Skin epidermis (tissue), 12 donors: ENCODE measurements at regions not wholly inside any gene's neighbourhood (a gene's known extent, or its start where the extent isn't known, plus 50 kb on each side); places are given as distances from the start of the nearest gene placed in this dataset.

Source experiments
- H3K27ac ChIP-seq, 21 experiments: fragments of 200-600 bp; sonication (generic) in 11 of 21; one replicate each; pipeline ENCODE4 v1.5.0; 2020; ENCODE audit warnings: mild to moderate bottlenecking in 3 of 21, inconsistent platforms in 2 of 21, moderate library complexity in 2 of 21
- H3K4me3 ChIP-seq, 7 experiments: fragments of 200-600 bp; sonication (generic) in 2 of 7; one replicate each; pipeline ENCODE4 v1.5.0; 2020; ENCODE audit warnings: inconsistent platforms in 2 of 7, mild to moderate bottlenecking in 2 of 7, moderate library complexity in 1 of 7

GRCh38 chr1:5649795-5650194 is 342.4 kb downstream of the NPHP4 start:
- H3K4me3 ChIP-seq = no peak overlapping the region
- H3K27ac ChIP-seq = no peak overlapping the region

- H3K27ac ChIP-seq = no peak overlapping the region
- H3K4me3 ChIP-seq = no peak overlapping the region
Measured at GRCh38 chr1:5649166-5649551, 343.1 kb downstream of the NPHP4 start.

- no peak overlapping the region for H3K4me3 ChIP-seq
- H3K27ac ChIP-seq = no peak overlapping the region
Measured at GRCh38 chr1:5648410-5649165, 343.6 kb downstream of the NPHP4 start.

GRCh38 chr1:5647234-5647633 is 345.0 kb downstream of the NPHP4 start:
- no peak overlapping the region for H3K27ac ChIP-seq

GRCh38 chr1:5646486-5647149 is 345.6 kb downstream of the NPHP4 start:
- H3K4me3 ChIP-seq = no peak overlapping the region
- no peak overlapping the region for H3K27ac ChIP-seq

More at GRCh38 chr1:5647234-5647633, 345.0 kb downstream of the NPHP4 start:
- no peak overlapping the region for H3K4me3 ChIP-seq

- H3K27ac ChIP-seq = no peak overlapping the region
- H3K4me3 ChIP-seq = no peak overlapping the region
Measured at GRCh38 chr1:5645929-5646328, 346.3 kb downstream of the NPHP4 start.

GRCh38 chr1:5645135-5645399 is 347.2 kb downstream of the NPHP4 start:
- H3K27ac ChIP-seq = no peak overlapping the region
- no peak overlapping the region for H3K4me3 ChIP-seq

GRCh38 chr1:5644281-5645134 is 347.7 kb downstream of the NPHP4 start:
- no peak overlapping the region for H3K27ac ChIP-seq

GRCh38 chr1:5643360-5644107 is 348.7 kb downstream of the NPHP4 start:
- Histone ChIP-seq H3K27ac (no peak overlapping the region), H3K4me3 (no peak overlapping the region)

More at GRCh38 chr1:5644281-5645134, 347.7 kb downstream of the NPHP4 start:
- H3K4me3 ChIP-seq = no peak overlapping the region

GRCh38 chr1:5640845-5641244 is 351.4 kb downstream of the NPHP4 start:
- no peak overlapping the region for H3K4me3 ChIP-seq
- no peak overlapping the region for H3K27ac ChIP-seq

- Histone ChIP-seq H3K27ac (no peak overlapping the region), H3K4me3 (no peak overlapping the region)
Measured at GRCh38 chr1:5639106-5639722, 353.0 kb downstream of the NPHP4 start.

- H3K27ac ChIP-seq = no peak overlapping the region
- H3K4me3 ChIP-seq = no peak overlapping the region
Measured at GRCh38 chr1:5638582-5638981, 353.6 kb downstream of the NPHP4 start.

GRCh38 chr1:5637171-5637570 is 355.1 kb downstream of the NPHP4 start:
- Histone ChIP-seq H3K4me3 (no peak overlapping the region), H3K27ac (no peak overlapping the region)

GRCh38 chr1:5634893-5635292 is 357.3 kb downstream of the NPHP4 start:
- Histone ChIP-seq H3K4me3 (no peak overlapping the region), H3K27ac (no peak overlapping the region)

- H3K4me3 ChIP-seq = no peak overlapping the region
- H3K27ac ChIP-seq = no peak overlapping the region
Measured at GRCh38 chr1:5632814-5633213, 359.4 kb downstream of the NPHP4 start.

- H3K27ac ChIP-seq = no peak overlapping the region
Measured at GRCh38 chr1:5632224-5632623, 360.0 kb downstream of the NPHP4 start.

GRCh38 chr1:5628416-5628815 is 363.8 kb downstream of the NPHP4 start:
- H3K4me3 ChIP-seq = no peak overlapping the region
- H3K27ac ChIP-seq = no peak overlapping the region

More at GRCh38 chr1:5632224-5632623, 360.0 kb downstream of the NPHP4 start:
- H3K4me3 ChIP-seq = no peak overlapping the region

- no peak overlapping the region for H3K27ac ChIP-seq
- H3K4me3 ChIP-seq = no peak overlapping the region
Measured at GRCh38 chr1:5623399-5623798, 368.8 kb downstream of the NPHP4 start.

GRCh38 chr1:5622412-5622811 is 369.8 kb downstream of the NPHP4 start:
- no peak overlapping the region for H3K27ac ChIP-seq
- H3K4me3 ChIP-seq = no peak overlapping the region

- Histone ChIP-seq H3K27ac (no peak overlapping the region), H3K4me3 (no peak overlapping the region)
Measured at GRCh38 chr1:5621692-5622091, 370.5 kb downstream of the NPHP4 start.
